IPS-15b (cell line): ENCODE measurements at regions not wholly inside any gene's neighbourhood (a gene's known extent, or its start where the extent isn't known, plus 50 kb on each side); places are given as distances from the start of the nearest gene placed in this dataset.
"Not testable (repeated sequence)": the region's sequence is repeated elsewhere in the genome, so short reads cannot be mapped to it uniquely, and the experiment has no call there.

Experiments
- H3K27me3 ChIP-seq: one replicate; pipeline ENCODE4 v1.6.1; 2013; ENCODE audit warnings: low read length; ENCODE audit not compliant: control insufficient read depth, insufficient read depth
- H3K36me3 ChIP-seq: one replicate; pipeline ENCODE4 v1.6.1; 2013; ENCODE audit warnings: low read length; ENCODE audit not compliant: control insufficient read depth, insufficient read depth
- H3K4me1 ChIP-seq: one replicate; pipeline ENCODE4 v1.6.1; 2013; ENCODE audit warnings: mild to moderate bottlenecking, low read length; ENCODE audit not compliant: control insufficient read depth, insufficient read depth
- H3K4me3 ChIP-seq: one replicate; pipeline ENCODE4 v1.5.1; 2013; ENCODE audit warnings: low read depth, low read length
- H3K9ac ChIP-seq: one replicate; pipeline ENCODE4 v1.6.1; 2013; ENCODE audit warnings: low read depth, mild to moderate bottlenecking, low read length
- H3K9me3 ChIP-seq: one replicate; pipeline ENCODE4 v1.6.1; 2013; ENCODE audit warnings: mild to moderate bottlenecking, low read length; ENCODE audit not compliant: control insufficient read depth, insufficient read depth

DNA sequence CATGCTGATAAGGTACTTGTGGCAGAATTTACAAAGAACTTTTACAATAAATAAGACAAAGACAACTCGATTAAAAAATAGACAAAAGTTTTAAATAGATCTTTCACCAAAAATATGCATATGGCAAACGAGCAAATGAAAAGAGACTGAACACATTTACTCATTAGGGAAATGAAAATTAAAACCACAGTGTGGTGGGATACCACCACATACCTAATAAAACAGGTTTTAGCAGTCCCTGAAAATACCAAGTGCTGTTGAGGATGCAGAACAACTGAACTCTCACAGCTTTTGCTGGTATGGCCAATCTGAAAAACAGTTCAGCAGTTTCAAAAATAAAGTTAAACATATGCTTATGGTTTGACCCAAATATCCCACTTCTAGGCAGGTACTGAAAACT, 205.4 kb upstream of the ADO start:
- Histone ChIP-seq H3K27me3 (no peaks in the 10 kb centered on the region), H3K9ac (no peak overlapping the region), H3K9me3 (no peaks in the 10 kb centered on the region), H3K36me3 (no peaks in the 10 kb centered on the region), H3K4me1 (peaks cover 4% of the 10 kb centered on the region), H3K4me3 (no peak overlapping the region)

- not testable (repeated sequence) for H3K4me3 ChIP-seq, H3K9me3 ChIP-seq, H3K4me1 ChIP-seq, H3K9ac ChIP-seq, H3K27me3 ChIP-seq, H3K36me3 ChIP-seq
Observed at GRCh38 chr10:62606551-62606950, 198.0 kb upstream of the ADO start.

DNA sequence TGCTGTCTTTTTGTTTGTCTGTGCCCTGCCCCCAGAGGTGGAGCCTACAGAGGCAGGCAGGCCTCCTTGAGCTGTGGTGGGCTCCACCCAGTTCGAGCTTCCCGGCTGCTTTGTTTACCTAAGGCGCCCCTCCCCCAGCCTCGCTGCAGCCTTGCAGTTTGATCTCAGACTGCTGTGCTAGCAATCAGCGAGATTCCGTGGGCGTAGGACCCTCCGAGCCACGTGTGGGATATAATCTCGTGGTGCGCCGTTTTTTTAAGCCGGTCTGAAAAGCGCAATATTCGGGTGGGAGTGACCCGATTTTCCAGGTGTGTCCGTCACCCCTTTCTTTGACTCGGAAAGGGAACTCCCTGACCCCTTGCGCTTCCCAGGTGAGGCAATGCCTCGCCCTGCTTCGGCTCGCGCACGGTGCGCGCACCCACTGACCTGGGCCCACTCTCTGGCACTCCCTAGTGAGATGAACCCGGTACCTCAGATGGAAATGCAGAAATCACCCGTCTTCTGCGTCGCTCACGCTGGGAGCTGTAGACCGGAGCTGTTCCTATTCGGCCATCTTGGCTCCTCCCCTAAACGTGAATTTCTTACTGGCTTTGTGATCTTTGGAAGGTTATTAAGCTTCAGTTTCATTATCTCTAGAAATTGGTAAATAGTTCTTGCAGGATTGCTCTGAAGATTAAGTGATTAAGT, 196.2 kb upstream of the ADO start:
- not testable (repeated sequence) for H3K27me3 ChIP-seq, H3K36me3 ChIP-seq, H3K9me3 ChIP-seq, H3K4me1 ChIP-seq
- peak overlapping the region; percentile 60 for H3K9ac ChIP-seq
- peak overlapping the region; percentile 37 for H3K4me3 ChIP-seq

DNA sequence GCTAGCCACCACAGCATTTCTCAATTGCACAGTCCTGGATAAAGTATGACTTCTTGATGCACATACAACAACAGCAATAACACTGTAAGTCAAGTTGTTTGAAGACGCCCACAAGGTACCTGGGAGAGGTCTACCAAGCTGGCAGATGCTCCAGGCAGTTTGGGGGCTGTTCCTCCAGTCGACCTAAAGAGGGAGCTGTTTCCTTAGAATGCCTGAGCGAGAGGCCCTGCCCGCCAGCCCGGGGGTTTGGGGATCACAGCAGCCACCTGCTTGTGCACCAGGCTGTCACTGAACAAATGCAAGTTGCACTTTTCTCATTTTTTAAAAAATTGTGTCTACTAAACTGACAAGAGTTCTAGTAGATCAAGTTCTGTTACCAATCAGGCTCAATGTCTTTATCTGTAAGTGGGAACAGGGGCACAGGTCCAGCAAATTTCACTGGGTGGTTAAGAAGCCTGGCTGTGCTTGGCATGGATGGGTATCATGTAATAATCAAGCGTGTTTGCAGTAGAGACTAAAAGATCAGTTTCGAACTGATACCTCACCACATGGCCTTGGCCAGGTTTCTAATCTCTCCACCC, 193.8 kb upstream of the ADO start:
- Histone ChIP-seq H3K4me3 (no peak overlapping the region), H3K9ac (no peak overlapping the region), H3K9me3 (no peaks in the 10 kb centered on the region), H3K4me1 (no peaks in the 10 kb centered on the region), H3K27me3 (no peaks in the 10 kb centered on the region), H3K36me3 (no peaks in the 10 kb centered on the region)

GRCh38 chr10:62613424-62613823, 191.1 kb upstream of the ADO start:
- H3K4me1 ChIP-seq = no peaks in the 10 kb centered on the region
- no peaks in the 10 kb centered on the region for H3K27me3 ChIP-seq
- H3K4me3 ChIP-seq = no peak overlapping the region
- H3K36me3 ChIP-seq = no peaks in the 10 kb centered on the region
- H3K9ac ChIP-seq = no peak overlapping the region
- H3K9me3 ChIP-seq = no peaks in the 10 kb centered on the region

DNA sequence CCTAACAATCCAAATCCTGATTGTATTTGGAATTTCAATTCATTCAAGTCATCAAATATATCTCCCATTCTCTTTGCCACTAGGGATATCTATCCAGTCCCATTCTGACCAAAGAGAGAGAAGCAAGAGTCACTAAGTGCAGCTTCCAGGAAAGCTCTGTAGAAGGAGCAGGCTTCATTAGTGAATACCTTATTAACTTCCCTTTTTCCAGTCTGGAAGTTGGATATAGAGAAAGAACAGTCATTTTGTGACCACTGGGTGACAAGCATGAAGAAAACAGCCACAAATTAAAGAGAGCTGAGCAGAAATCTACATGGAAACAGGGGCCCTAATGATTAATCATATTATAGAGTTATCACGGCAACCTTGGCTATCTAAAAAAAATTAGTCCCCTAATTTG, 190.7 kb upstream of the ADO start:
- H3K9ac ChIP-seq = no peak overlapping the region
- no peak overlapping the region for H3K4me3 ChIP-seq
- H3K4me1 ChIP-seq = no peaks in the 10 kb centered on the region

GRCh38 chr10:62614389-62615157, 189.9 kb upstream of the ADO start:
- H3K4me1 ChIP-seq = no peaks in the 10 kb centered on the region

More for the DNA sequence above, 190.7 kb upstream of the ADO start:
- H3K36me3 ChIP-seq = no peaks in the 10 kb centered on the region
- H3K27me3 ChIP-seq = no peaks in the 10 kb centered on the region
- H3K9me3 ChIP-seq = no peaks in the 10 kb centered on the region

DNA sequence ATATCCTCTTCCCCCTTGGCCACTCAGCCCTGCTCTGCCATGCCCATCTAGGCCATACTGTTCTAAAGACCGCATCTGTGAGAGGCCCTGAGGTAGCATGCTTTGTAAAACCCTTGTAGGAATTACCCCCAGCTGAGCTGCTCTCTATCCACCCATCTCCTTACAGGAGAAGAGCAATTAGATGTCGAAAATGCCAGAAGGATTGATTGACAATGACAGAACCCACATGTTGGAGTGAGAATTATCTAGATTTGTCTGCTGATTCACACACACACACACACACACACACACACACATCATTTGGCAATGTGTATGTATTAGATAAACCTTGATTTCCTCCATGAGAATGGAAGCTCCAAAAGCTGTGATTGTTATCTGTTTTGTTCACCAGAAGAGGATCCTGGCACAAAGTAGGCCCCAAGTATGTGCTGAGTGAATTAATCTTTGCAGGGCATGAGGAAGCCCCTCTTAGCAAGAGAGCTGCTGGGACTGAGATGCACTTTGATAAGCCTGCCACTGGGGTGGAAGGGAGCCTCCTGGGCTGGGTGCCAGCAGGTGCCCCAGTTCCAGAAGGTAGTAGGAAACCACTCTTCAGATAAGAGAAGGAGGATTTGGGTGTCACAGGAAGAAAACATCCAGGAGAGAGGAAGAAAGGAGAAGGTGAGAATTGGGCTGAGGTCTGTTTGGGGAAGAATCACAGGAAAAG, 187.5 kb upstream of the ADO start:
- Histone ChIP-seq H3K27me3 (no peaks in the 10 kb centered on the region), H3K4me1 (no peaks in the 10 kb centered on the region), H3K4me3 (no peak overlapping the region), H3K9me3 (no peaks in the 10 kb centered on the region), H3K9ac (no peak overlapping the region), H3K36me3 (no peaks in the 10 kb centered on the region)

More at GRCh38 chr10:62614389-62615157, 189.9 kb upstream of the ADO start:
- Histone ChIP-seq H3K36me3 (no peaks in the 10 kb centered on the region), H3K27me3 (no peaks in the 10 kb centered on the region), H3K4me3 (no peak overlapping the region), H3K9me3 (no peaks in the 10 kb centered on the region), H3K9ac (no peak overlapping the region)

GRCh38 chr10:62617652-62618051, 186.9 kb upstream of the ADO start:
- H3K4me1 ChIP-seq = no peaks in the 10 kb centered on the region
- no peaks in the 10 kb centered on the region for H3K9me3 ChIP-seq
- no peaks in the 10 kb centered on the region for H3K27me3 ChIP-seq
- no peaks in the 10 kb centered on the region for H3K36me3 ChIP-seq
- no peak overlapping the region for H3K9ac ChIP-seq
- H3K4me3 ChIP-seq = no peak overlapping the region

DNA sequence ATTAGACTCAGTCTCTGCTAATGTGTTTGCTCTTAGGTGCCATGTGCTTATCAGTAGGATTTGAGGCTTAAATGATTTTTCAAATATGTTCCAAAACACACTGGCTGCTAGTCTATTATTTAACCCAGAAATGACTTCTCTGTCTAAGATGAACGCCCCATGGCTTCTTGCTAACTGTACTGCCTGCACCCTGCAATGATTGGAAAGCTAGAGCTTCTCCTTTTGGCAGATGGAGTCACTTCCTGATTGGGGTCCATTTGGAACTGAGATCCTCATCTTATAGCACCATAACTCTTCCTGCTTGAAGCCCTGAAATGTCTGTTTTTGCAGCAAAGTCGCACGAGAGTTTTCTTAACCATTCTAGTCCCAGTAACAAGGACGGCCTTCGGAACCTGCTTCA, 186.5 kb upstream of the ADO start:
- no peaks in the 10 kb centered on the region for H3K9me3 ChIP-seq
- no peak overlapping the region for H3K4me3 ChIP-seq
- H3K4me1 ChIP-seq = no peaks in the 10 kb centered on the region
- H3K9ac ChIP-seq = no peak overlapping the region
- H3K27me3 ChIP-seq = no peaks in the 10 kb centered on the region
- no peaks in the 10 kb centered on the region for H3K36me3 ChIP-seq

GRCh38 chr10:62618576-62619412, 185.7 kb upstream of the ADO start:
- Histone ChIP-seq H3K27me3 (no peaks in the 10 kb centered on the region), H3K9me3 (no peaks in the 10 kb centered on the region), H3K9ac (no peak overlapping the region), H3K4me3 (no peak overlapping the region), H3K4me1 (no peaks in the 10 kb centered on the region), H3K36me3 (no peaks in the 10 kb centered on the region)
